SU-DHL-6 (cell line): ENCODE measurements at regions not wholly inside any gene's neighbourhood (a gene's known extent, or its start where the extent isn't known, plus 50 kb on each side); places are given as distances from the start of the nearest gene placed in this dataset.

Experiments used
- H2AFZ ChIP-seq: fragments of 200-600 bp; sonication (generic); 2 replicates; pipeline ENCODE4 v1.6.1; 2014; ENCODE audit warnings: low read depth, mild to moderate bottlenecking, moderate library complexity, mixed read lengths, antibody characterized with exemption, low read length; ENCODE audit not compliant: severe bottlenecking
- H3F3A ChIP-seq: fragments of 200-600 bp; shearing (Covaris generic); 2 replicates; pipeline ENCODE4 v1.6.0; 2016; ENCODE audit warnings: antibody characterized with exemption, mild to moderate bottlenecking; ENCODE audit not compliant: insufficient read depth
- H3K27ac ChIP-seq: fragments of 200-600 bp; sonication (generic); 2 replicates; pipeline ENCODE4 v1.5.1; 2016; ENCODE audit warnings: low read depth, mild to moderate bottlenecking, low read length, moderate library complexity, mixed read lengths
- H3K27me3 ChIP-seq: fragments of 200-600 bp; sonication (generic), shearing (Covaris generic); 2 replicates; pipeline ENCODE4 v1.6.0; 2014; ENCODE audit warnings: mild to moderate bottlenecking, low read length
- H3K36me3 ChIP-seq: fragments of 200-600 bp; sonication (generic); 2 replicates; pipeline ENCODE4 v1.6.1; 2014; ENCODE audit warnings: mild to moderate bottlenecking, low read length, mixed read lengths
- H3K4me2 ChIP-seq: fragments of 300-600, 200-600 bp; shearing (Covaris generic), sonication (generic); 2 replicates; pipeline ENCODE4 v1.6.0; 2014; ENCODE audit warnings: low read length, low read depth, mild to moderate bottlenecking; ENCODE audit not compliant: poor library complexity, severe bottlenecking
- H3K4me3 ChIP-seq: fragments of 200-600 bp; sonication (generic); 2 replicates; pipeline ENCODE4 v1.5.1; 2014; ENCODE audit warnings: antibody characterized with exemption, low read length, mild to moderate bottlenecking, mixed read lengths; ENCODE audit not compliant: insufficient read depth, poor library complexity, severe bottlenecking
- H3K79me2 ChIP-seq: fragments of 200-600 bp; sonication (generic); 2 replicates; pipeline ENCODE4 v1.6.1; 2014; ENCODE audit warnings: mild to moderate bottlenecking, low read length, moderate library complexity; ENCODE audit not compliant: insufficient read depth
- H3K9ac ChIP-seq: fragments of 200-600 bp; sonication (generic); 2 replicates; pipeline ENCODE4 v1.7.0; 2014; ENCODE audit warnings: mild to moderate bottlenecking, low read length
- H3K9me2 ChIP-seq: fragments of 200-600 bp; sonication (generic); replicated peaks from 2 replicates; pipeline ENCODE4 v1.6.1; 2014; ENCODE audit warnings: low read length; ENCODE audit not compliant: insufficient read depth
- H3K9me3 ChIP-seq: fragments of 200-600 bp; sonication (generic); 2 replicates; pipeline ENCODE4 v1.6.1; 2014; ENCODE audit warnings: low read length, mixed read lengths; ENCODE audit not compliant: insufficient read depth
- H4K20me1 ChIP-seq: fragments of 200-600 bp; sonication (generic); 2 replicates; pipeline ENCODE4 v1.6.1; 2014; ENCODE audit warnings: low read depth, mild to moderate bottlenecking, antibody characterized with exemption, low read length, moderate library complexity, mixed read lengths
- CTCF ChIP-seq: fragments of 200-600 bp; sonication (generic); IDR thresholded peaks from one replicate; pipeline ENCODE4 v1.5.1; 2017; ENCODE audit warnings: antibody characterized with exemption, mild to moderate bottlenecking, low read length, moderate library complexity; ENCODE audit not compliant: insufficient read depth, poor library complexity, severe bottlenecking
- EZH2phosphoT487 ChIP-seq: fragments of 200-600 bp; sonication (generic), shearing (Covaris generic); conservative IDR thresholded peaks from 2 replicates; pipeline ENCODE4 v1.6.1; 2018; ENCODE audit warnings: mild to moderate bottlenecking, antibody characterized with exemption, low read length, moderate library complexity, mixed read lengths

GRCh38 chr5:91468651-91469422, 85.7 kb upstream of the ARRDC3 start:
- H3K9ac ChIP-seq: no peak overlapping the region
- H3K27ac ChIP-seq: no peak overlapping the region
- H3K79me2 ChIP-seq: no peaks in the 10 kb centered on the region
- TF ChIP-seq CTCF: no peak
- TF ChIP-seq EZH2phosphoT487: no peak
- H3K4me3 ChIP-seq: no peak overlapping the region
- H3K4me2 ChIP-seq: no peak overlapping the region
- no peaks in the 10 kb centered on the region for H3K36me3 ChIP-seq
- H4K20me1 ChIP-seq: no peaks in the 10 kb centered on the region
- H2AFZ ChIP-seq: no peak overlapping the region
- no peaks in the 10 kb centered on the region for H3K9me2 ChIP-seq
- no peaks in the 10 kb centered on the region for H3K9me3 ChIP-seq
- no peaks in the 10 kb centered on the region; the same call in 1 of the 2 replicates for H3K27me3 ChIP-seq
- H3F3A ChIP-seq: no peaks in the 10 kb centered on the region

- Histone ChIP-seq H3K36me3 (no peaks in the 10 kb centered on the region), H4K20me1 (no peaks in the 10 kb centered on the region), H2AFZ (no peak overlapping the region), H3K27me3 (no peaks in the 10 kb centered on the region; the same call in 1 of the 2 replicates), H3K4me2 (no peak overlapping the region), H3K79me2 (no peaks in the 10 kb centered on the region), H3K27ac (no peak overlapping the region), H3K4me3 (no peak overlapping the region), H3K9ac (no peak overlapping the region), H3K9me3 (no peaks in the 10 kb centered on the region), H3F3A (no peaks in the 10 kb centered on the region), H3K9me2 (no peaks in the 10 kb centered on the region)
- TF ChIP-seq CTCF (no peak), EZH2phosphoT487 (no peak)
Measured at GRCh38 chr5:91464886-91465646, 81.9 kb upstream of the ARRDC3 start.

- Histone ChIP-seq H3K36me3 (no peaks in the 10 kb centered on the region), H3F3A (no peaks in the 10 kb centered on the region), H4K20me1 (no peaks in the 10 kb centered on the region), H2AFZ (no peak overlapping the region), H3K27ac (no peak overlapping the region), H3K9me2 (no peaks in the 10 kb centered on the region), H3K9ac (no peak overlapping the region), H3K27me3 (no peaks in the 10 kb centered on the region), H3K4me3 (no peak overlapping the region), H3K79me2 (no peaks in the 10 kb centered on the region), H3K4me2 (no peak overlapping the region), H3K9me3 (no peaks in the 10 kb centered on the region)
- TF ChIP-seq EZH2phosphoT487 (no peak), CTCF (no peak)
Measured at GRCh38 chr5:91457681-91458058, 74.6 kb upstream of the ARRDC3 start.
